DMS153 treated with DMSO at 0.1 percent for 48 hours (cell line): ENCODE measurements at regions not wholly inside any gene's neighbourhood (a gene's known extent, or its start where the extent isn't known, plus 50 kb on each side); places are given as distances from the start of the nearest gene placed in this dataset.

Experiments used
- DNase-seq: peaks from one replicate; lab custom pipeline; 2025; ENCODE audit not compliant: unreplicated experiment; lab: John Stamatoyannopoulos, UW

GRCh38 chr5:93800988-93801811 lies 59.8 kb upstream of the POU5F2 start:
- DNase-seq: peak; percentile 9

- DNase-seq: peak; percentile 32
Measured at GRCh38 chr5:93794954-93795353, 53.6 kb upstream of the POU5F2 start.

- DNase-seq: no peak
Measured at GRCh38 chr5:93793159-93793781, 51.9 kb upstream of the POU5F2 start.

- no peak for DNase-seq
Measured at GRCh38 chr5:93791518-93791972, 50.1 kb upstream of the POU5F2 start.
